Breast epithelium (tissue), 4 donors: ENCODE measurements at regions not wholly inside any gene's neighbourhood (a gene's known extent, or its start where the extent isn't known, plus 50 kb on each side); places are given as distances from the start of the nearest gene placed in this dataset.

ENCODE experiments used
- DNase-seq, 2 donors: peaks; one replicate each; pipeline ENCODE4 v3.0.0-alpha.2; 2019; ENCODE audit warnings: low spot score in 2 of 2
- H3K27ac ChIP-seq, 2 donors: fragments of 200-600 bp; sonication (generic) in 1 of 2; one replicate each; pipeline ENCODE4 v1.5.1; 2016 to 2019; ENCODE audit warnings: mild to moderate bottlenecking in 1 of 2
- H3K27me3 ChIP-seq, 2 donors: fragments of 200-600 bp; sonication (generic) in 1 of 2; one replicate each; pipeline versions ENCODE4 v1.5.1 to v1.6.0; 2017 to 2019; ENCODE audit warnings: control low read depth in 1 of 2, mild to moderate bottlenecking in 1 of 2
- H3K36me3 ChIP-seq: fragments of 200-600 bp; one replicate; pipeline ENCODE4 v1.5.1; 2019
- H3K4me1 ChIP-seq, 2 donors: fragments of 200-600 bp; sonication (generic); one replicate each; pipeline ENCODE4 v1.5.1; 2016 to 2019; ENCODE audit warnings: control low read depth in 1 of 2
- H3K4me3 ChIP-seq, 3 donors: fragments of 200-600 bp; sonication (generic); 1 replicate in 2 of 3; 2 replicates in 1 of 3; pipeline ENCODE4 v1.5.1; 2016 to 2019; ENCODE audit warnings: mild to moderate bottlenecking in 3 of 3, moderate library complexity in 2 of 3
- H3K9me3 ChIP-seq, 2 donors: fragments of 200-600 bp; sonication (generic) in 1 of 2; one replicate each; pipeline ENCODE4 v1.5.1; 2016 to 2019; ENCODE audit warnings: control low read depth in 1 of 2
- CTCF ChIP-seq, 3 donors: fragments of 450-650 bp; IDR thresholded peaks; one replicate each; pipeline ENCODE4 v1.5.1; 2016 to 2017; ENCODE audit warnings: antibody characterized with exemption in 3 of 3, mild to moderate bottlenecking in 3 of 3, moderate library complexity in 3 of 3
- POLR2A ChIP-seq: fragments of 450-650 bp; IDR thresholded peaks from one replicate; pipeline ENCODE4 v1.6.1; 2016; ENCODE audit warnings: antibody characterized with exemption, mild to moderate bottlenecking, moderate library complexity
- POLR2AphosphoS5 ChIP-seq, 3 donors: sonication (generic); formaldehyde crosslinking; IDR thresholded peaks; one replicate each; pipeline ENCODE4 v1.6.1; 2017; ENCODE audit warnings: antibody characterized with exemption in 3 of 3
- intact Hi-C: fragments of 100-400 bp; cut with DNase I; formaldehyde crosslinking; loops from one replicate; pipeline ENCODE4 v1.15.1; 2023; ENCODE audit warnings: low total_unique reads

GRCh38 chr3:101085752-101086151 is 92.5 kb upstream of the ABI3BP start:
- TF ChIP-seq POLR2AphosphoS5 (IDR thresholded peaks at IDR 0.05) (no peak), POLR2A (no peak), CTCF (IDR thresholded peaks at IDR 0.05) (no peak)
- Histone ChIP-seq H3K9me3 (no peaks in the 10 kb centered on the region), H3K27ac (no peak overlapping the region), H3K36me3 (no peaks in the 10 kb centered on the region), H3K27me3 (no peaks in the 10 kb centered on the region), H3K4me3 (no peak overlapping the region), H3K4me1 (no peaks in the 10 kb centered on the region)
- intact Hi-C loops: loop anchor here (5.0 kb wide), 1 partner anchor 672 kb away; no protein-coding TSS in a partner anchor
- no peak for DNase-seq

GRCh38 chr3:101084404-101084803 is 91.2 kb upstream of the ABI3BP start:
- Histone ChIP-seq H3K9me3 (no peaks in the 10 kb centered on the region), H3K36me3 (no peaks in the 10 kb centered on the region), H3K27me3 (no peaks in the 10 kb centered on the region), H3K27ac (no peak overlapping the region), H3K4me1 (no peaks in the 10 kb centered on the region), H3K4me3 (no peak overlapping the region)
- DNase-seq: no peak
- TF ChIP-seq CTCF (IDR thresholded peaks at IDR 0.05) (no peak), POLR2AphosphoS5 (IDR thresholded peaks at IDR 0.05) (no peak), POLR2A (no peak)
- intact Hi-C loops: no loop called here

- Histone ChIP-seq H3K27ac (no peak overlapping the region), H3K36me3 (no peaks in the 10 kb centered on the region), H3K27me3 (no peaks in the 10 kb centered on the region), H3K4me1 (no peaks in the 10 kb centered on the region), H3K9me3 (no peaks in the 10 kb centered on the region), H3K4me3 (no peak overlapping the region)
- DNase-seq: no peak
- intact Hi-C loops: loop anchor here (2.0 kb wide), 1 partner anchor 19 kb away; no protein-coding TSS in a partner anchor
- TF ChIP-seq POLR2AphosphoS5 (IDR thresholded peaks at IDR 0.05) (no peak), POLR2A (no peak), CTCF (IDR thresholded peaks at IDR 0.05) (no peak)
These were observed 88.8 kb upstream of the ABI3BP start for GRCh38 chr3:101081999-101082398.

- Histone ChIP-seq H3K9me3 (no peaks in the 10 kb centered on the region), H3K36me3 (no peaks in the 10 kb centered on the region), H3K4me1 (no peaks in the 10 kb centered on the region), H3K27ac (no peak overlapping the region), H3K27me3 (no peaks in the 10 kb centered on the region), H3K4me3 (no peak overlapping the region)
- TF ChIP-seq POLR2AphosphoS5 (IDR thresholded peaks at IDR 0.05) (no peak), CTCF (IDR thresholded peaks at IDR 0.05) (no peak), POLR2A (no peak)
- intact Hi-C loops: loop anchor here (2.0 kb wide), 1 partner anchor 19 kb away; no protein-coding TSS in a partner anchor
- no peak for DNase-seq
These were observed 88.2 kb upstream of the ABI3BP start for GRCh38 chr3:101081446-101081845.

- Histone ChIP-seq H3K9me3 (no peaks in the 10 kb centered on the region), H3K27ac (no peak overlapping the region), H3K36me3 (no peaks in the 10 kb centered on the region), H3K27me3 (no peaks in the 10 kb centered on the region), H3K4me1 (no peaks in the 10 kb centered on the region), H3K4me3 (no peak overlapping the region)
- no peak for TF ChIP-seq POLR2A
- no peak for TF ChIP-seq POLR2AphosphoS5 (IDR thresholded peaks at IDR 0.05)
- TF ChIP-seq CTCF (IDR thresholded peaks at IDR 0.05): no peak
- no peak for DNase-seq
- intact Hi-C loops: no loop called here
These were observed 84.3 kb upstream of the ABI3BP start for GRCh38 chr3:101077361-101078011.
